HG02973 (cell line): ENCODE measurements at regions not wholly inside any gene's neighbourhood (a gene's known extent, or its start where the extent isn't known, plus 50 kb on each side); places are given as distances from the start of the nearest gene placed in this dataset.
"Not testable (repeated sequence)": the region's sequence is repeated elsewhere in the genome, so short reads cannot be mapped to it uniquely, and the experiment has no call there.

ENCODE experiments used
- ATAC-seq: cut with Tn5 transposase; IDR thresholded peaks from one replicate; pipeline ENCODE4 v1.9.1; 2021; ENCODE audit warnings: moderate library complexity; ENCODE audit not compliant: unreplicated experiment

DNA sequence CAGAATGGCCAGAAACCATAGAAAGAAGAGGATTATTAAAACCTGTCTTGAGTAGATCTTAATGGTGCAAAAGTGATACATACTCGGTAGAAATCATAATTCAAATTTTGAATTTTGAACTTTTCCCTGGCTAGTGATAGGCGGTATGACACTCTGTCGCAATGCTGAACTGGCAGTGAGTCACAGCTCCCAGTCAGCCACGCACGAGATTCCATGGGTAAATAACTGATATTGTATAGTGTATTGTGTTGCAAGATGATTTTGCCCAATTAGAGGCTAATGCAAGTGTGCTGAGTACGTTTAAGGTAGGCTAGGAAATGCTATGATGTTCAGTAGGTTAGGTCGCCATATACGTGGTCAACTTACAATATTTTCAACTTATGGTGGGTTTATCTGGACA is 207.0 kb downstream of the SIPA1L2 start:
- ATAC-seq, result no peak

- ATAC-seq, result no peak
Measured at GRCh38 chr1:232422098-232422497, 207.8 kb downstream of the SIPA1L2 start.

DNA sequence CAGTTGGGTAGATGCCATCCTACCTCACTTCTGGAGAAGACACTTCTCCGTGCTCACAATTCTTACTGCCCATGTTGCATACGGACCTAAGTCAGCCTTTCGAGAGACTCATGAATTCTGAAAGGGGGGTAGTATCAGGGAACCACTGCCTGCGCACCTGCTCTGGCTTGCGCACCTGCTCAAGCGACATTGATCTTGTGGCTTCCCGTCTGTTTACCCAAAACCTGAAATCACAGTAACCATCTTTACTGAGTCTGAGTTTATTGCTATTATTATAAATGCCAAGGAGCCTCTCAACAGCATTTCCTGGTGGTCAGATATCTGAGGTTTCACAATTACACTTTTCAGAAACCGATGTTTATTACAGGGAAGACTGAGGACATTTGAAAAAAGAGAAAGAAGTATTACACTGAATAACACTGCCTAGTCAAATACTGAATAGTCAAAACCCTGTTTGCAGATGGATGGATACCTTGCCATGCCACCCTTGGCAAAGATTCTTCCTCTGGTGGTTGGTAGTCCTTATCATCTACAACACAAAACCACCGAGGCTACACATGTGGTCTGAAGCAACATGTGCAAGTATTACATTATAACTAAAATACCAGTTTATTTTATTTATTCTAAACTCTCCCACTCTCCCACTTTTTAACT is 208.7 kb downstream of the SIPA1L2 start:
- no peak for ATAC-seq

DNA sequence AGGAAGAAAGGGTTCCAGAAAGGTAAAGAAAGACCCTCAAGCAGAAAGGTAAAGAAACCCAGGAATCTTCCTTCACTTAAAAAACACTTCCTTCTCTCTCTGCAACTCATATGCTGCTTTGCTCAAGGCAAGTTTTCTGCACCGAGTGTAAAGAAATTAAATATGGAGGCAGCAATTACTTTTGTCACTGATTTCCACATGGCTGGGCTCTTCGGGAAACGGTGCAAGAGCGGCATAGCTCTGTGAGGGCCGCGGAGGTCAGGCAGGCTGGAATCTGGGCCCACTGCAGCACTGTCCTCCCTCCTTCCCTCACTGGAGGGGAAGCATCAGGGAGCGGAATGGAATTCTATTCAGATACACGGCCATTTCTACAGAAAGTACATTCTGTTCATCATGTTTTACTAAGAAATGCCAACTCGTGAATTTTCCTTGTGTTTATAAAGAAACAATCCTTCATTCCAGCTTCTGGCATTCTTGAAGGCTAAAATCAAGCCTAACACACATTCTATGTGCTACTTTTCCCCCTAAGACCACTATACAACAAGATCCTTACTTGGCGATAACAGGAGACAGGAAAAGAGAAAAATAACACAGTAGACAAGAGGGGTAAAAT is 212.2 kb downstream of the SIPA1L2 start:
- no peak for ATAC-seq

DNA sequence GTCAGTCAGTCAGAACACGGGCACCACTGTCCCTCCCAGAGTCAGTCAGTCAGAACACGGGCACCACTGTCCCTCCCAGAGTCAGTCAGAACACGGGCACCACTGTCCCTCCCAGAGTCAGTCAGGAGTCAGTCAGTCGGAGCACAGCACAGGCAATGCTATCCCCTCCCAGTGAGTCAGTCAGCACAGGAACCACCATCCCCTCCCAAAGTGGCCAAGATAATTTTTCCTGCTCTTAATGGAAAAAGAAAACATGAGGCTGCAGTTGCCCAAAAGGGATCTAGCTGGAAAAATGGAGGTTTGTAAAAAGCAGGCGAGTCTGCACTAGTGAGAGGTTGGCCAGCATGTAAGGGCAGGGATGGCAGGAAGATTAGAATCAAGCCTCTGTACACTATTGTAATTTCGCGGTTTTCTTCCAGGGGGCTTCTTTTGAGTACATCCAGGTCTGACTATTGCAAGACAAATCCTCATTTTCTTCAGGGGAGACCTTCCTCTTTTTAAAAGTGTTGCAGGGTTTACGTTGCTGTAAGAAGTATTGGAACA is 213.8 kb downstream of the SIPA1L2 start:
- ATAC-seq, result no peak

GRCh38 chr1:232415481-232415880 is 214.5 kb downstream of the SIPA1L2 start:
- not testable (repeated sequence) for ATAC-seq

DNA sequence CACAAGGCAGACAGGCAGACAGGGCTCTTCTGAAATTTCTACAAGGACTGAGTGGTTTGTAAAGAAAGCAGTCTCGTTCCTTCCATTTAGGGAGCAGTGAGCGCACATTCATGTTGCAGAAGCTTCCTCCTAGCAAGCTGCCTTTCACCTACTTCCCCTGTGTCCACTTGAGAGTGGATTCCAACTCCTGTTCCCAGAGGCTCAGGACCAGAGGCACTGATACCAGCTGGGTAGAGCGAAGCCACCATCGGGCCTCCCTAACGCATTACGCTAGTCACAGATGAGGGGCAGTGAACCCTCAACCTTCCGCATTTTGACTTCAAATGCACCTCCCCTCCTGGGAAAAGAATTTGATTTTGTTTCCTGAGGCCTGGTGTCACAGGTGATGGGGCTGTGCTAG is 215.8 kb downstream of the SIPA1L2 start:
- no peak for ATAC-seq

- no peak for ATAC-seq
Measured at GRCh38 chr1:232413674-232414073, 216.3 kb downstream of the SIPA1L2 start.

- ATAC-seq, result no peak
Measured at GRCh38 chr1:232409584-232409983, 220.3 kb downstream of the SIPA1L2 start.

- ATAC-seq, result no peak
Measured at GRCh38 chr1:232407120-232407519, 222.8 kb downstream of the SIPA1L2 start.

DNA sequence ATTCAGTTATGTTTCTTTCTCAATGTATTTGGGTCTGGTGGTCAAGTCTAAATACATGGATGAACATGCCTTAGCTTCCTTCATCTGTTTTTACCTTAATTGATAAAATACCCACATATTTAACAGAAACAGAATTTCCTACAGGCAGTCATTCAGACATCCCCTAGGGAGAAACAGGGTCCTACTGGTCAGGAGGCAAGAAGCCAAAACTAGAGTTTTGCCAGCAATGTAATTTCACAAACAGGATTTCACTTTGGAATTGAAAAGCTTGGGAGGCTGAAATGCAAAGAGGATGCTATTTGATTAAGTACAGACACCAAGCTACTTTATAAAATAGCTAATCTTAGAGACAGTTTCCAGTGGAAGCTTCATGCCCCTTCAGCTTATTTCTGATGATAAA is 224.2 kb downstream of the SIPA1L2 start:
- ATAC-seq, result no peak

DNA sequence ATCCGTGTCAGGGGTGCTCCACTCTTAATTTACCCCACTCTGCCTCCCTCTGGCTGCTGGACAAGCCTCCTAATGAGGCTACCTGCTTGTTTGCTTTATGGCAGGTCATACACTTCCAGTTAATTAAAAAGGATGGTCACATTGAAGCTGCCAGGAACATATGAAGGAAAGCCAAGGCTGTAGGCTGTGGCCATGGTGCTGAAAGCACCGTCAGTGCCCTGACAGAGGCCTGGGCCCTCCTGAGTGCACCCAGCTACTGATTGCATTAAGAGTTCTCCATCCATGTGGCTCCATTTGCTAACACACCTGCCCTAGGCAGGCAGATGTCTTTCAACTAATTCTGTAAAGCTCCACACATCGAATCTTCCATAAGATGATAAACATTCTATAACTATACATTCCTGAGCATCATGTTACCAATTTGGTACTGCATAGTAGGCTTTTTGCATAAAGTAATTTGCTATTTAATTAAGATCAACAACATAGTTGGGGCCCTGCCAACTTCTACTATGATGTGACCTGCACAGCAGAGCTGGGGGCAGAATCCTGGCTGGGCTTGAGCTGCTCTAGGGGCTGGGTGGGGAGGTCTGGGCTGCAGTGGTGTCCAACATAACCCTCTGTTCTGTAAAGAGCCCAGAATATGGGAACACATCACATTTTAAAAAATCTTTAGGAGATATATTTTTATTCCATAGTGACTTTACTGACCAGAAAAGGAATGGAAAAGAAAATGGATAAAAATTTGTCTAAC is 224.8 kb downstream of the SIPA1L2 start:
- no peak for ATAC-seq

- ATAC-seq, result no peak
Measured at GRCh38 chr1:232404227-232404626, 225.7 kb downstream of the SIPA1L2 start.

- no peak for ATAC-seq
Measured at GRCh38 chr1:232403017-232403714, 226.8 kb downstream of the SIPA1L2 start.

GRCh38 chr1:232398823-232399222 is 231.1 kb downstream of the SIPA1L2 start:
- ATAC-seq, result no peak

DNA sequence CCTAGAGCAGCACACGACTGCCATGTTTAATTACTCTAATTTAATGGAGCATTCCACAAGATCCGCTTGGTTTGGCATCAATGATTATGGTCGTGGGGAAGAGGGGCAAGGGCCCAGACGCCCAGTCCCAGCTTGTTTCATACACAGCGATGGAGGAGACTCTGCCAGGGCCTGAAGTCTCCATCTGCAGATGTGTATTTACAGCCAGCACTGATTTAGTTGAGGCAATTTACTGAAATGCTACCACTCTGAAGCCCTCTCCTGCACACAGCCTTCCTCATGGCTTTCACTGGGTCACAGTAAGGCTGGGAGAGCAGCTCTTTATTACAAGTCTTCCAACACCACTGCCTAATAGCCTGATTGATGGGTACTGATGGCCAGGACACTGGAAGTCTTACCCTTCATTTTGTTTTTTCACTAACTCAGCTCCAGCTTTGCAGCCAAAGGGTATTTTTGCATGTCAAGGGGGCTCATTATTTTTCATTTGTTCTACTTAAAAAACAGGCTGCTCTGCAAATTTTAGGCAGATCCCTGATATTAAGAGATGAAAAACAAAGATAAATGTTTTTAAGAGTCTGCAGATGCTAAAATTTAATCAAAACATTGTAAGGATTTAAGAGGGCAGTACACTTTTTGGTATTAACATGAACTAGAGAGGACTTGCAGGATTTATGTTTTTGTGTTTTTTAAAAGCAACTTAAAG is 236.3 kb downstream of the SIPA1L2 start:
- no peak for ATAC-seq

DNA sequence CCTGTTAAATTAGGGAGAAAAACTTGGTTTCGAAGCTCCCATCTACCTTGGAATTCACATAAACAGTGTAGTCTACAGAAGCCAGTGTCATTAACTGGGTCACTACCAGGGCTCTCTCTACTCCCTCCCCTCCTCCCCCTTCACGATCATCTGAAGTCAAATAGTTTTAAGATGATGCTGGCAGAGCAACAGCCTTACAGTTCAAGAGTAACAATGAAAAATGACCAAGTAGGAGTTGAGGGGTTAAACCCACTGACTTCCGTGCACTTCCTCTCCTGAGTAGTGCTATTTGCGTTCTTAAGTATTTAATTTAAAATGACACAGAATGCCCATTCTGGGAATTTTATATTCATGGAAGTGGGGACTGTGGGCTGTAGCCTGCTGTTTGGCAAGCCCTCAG is 236.9 kb downstream of the SIPA1L2 start:
- ATAC-seq, result no peak

GRCh38 chr1:232390590-232390989 is 239.3 kb downstream of the SIPA1L2 start:
- no peak for ATAC-seq

- ATAC-seq, result no peak
Measured at GRCh38 chr1:232389744-232390143, 240.2 kb downstream of the SIPA1L2 start.

DNA sequence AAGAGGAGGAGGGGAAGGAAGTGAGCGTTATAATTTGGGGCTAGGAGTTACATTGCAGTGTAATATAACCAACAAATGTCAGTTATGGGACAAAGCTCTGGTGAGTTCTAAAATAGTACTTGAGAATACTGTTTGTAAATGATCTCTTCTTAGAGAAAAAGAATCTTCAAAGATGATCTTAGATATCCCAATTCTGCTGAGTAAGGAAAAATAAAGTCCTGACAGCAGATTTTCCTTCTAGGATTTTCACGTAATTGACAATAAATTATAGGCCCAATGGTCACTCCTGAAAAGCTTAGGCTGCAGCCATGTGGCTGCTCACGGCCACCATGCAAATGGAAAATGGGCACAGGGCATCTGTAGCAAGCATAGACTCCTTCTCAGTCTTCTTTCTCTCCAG is 241.6 kb downstream of the SIPA1L2 start:
- no peak for ATAC-seq
